ENCODE measurements at regions not wholly inside any gene's neighbourhood (a gene's known extent, or its start where the extent isn't known, plus 50 kb on each side); places are given as distances from the start of the nearest gene placed in this dataset.

DNA sequence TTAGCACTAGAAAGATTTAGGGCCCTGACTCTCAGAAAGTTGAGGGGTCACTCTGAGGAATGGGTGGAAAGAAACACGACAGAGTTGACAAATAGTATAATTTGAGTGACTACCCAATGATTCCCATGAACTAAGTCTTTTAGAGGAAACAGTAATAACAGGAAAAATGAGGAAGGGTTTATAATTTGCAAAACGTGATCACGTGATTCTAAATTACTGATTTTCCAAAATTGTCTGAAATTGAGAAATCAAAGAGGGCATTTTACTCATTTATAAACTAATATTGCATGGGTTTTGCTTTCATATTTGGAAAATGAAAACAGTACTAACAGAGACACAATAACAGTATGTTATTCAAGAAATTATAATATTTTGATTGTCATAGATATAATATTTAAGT lies 1335.7 kb downstream of the PLA2G4A start:
- TF ChIP-seq, protein P1, sequence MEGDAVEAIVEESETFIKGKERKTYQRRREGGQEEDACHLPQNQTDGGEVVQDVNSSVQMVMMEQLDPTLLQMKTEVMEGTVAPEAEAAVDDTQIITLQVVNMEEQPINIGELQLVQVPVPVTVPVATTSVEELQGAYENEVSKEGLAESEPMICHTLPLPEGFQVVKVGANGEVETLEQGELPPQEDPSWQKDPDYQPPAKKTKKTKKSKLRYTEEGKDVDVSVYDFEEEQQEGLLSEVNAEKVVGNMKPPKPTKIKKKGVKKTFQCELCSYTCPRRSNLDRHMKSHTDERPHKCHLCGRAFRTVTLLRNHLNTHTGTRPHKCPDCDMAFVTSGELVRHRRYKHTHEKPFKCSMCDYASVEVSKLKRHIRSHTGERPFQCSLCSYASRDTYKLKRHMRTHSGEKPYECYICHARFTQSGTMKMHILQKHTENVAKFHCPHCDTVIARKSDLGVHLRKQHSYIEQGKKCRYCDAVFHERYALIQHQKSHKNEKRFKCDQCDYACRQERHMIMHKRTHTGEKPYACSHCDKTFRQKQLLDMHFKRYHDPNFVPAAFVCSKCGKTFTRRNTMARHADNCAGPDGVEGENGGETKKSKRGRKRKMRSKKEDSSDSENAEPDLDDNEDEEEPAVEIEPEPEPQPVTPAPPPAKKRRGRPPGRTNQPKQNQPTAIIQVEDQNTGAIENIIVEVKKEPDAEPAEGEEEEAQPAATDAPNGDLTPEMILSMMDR (IDR thresholded peaks at IDR 0.05), result no peak
- TF ChIP-seq POLR2A (IDR thresholded peaks at IDR 0.05), result no peak

Measured in esophagus squamous epithelium (tissue), 4 donors.